GM18498 (cell line): ENCODE measurements at regions not wholly inside any gene's neighbourhood (a gene's known extent, or its start where the extent isn't known, plus 50 kb on each side); places are given as distances from the start of the nearest gene placed in this dataset.

ENCODE experiments used
- ATAC-seq: cut with Tn5 transposase; IDR thresholded peaks from one replicate; pipeline ENCODE4 v1.9.1; 2021; ENCODE audit warnings: mild to moderate bottlenecking, moderate library complexity; ENCODE audit not compliant: unreplicated experiment

GRCh38 chr3:28726840-28727239 is 378.2 kb upstream of the AZI2 start:
- ATAC-seq, result peak; percentile 82

GRCh38 chr3:28727307-28727706 is 378.7 kb upstream of the AZI2 start:
- no peak for ATAC-seq

- ATAC-seq, result no peak
Measured at GRCh38 chr3:28738425-28738824, 389.8 kb upstream of the AZI2 start.

GRCh38 chr3:28739647-28740046 is 391.0 kb upstream of the AZI2 start:
- ATAC-seq, result no peak

GRCh38 chr3:28743271-28743670 is 394.6 kb upstream of the AZI2 start:
- no peak for ATAC-seq

GRCh38 chr3:28743831-28744230 is 395.2 kb upstream of the AZI2 start:
- ATAC-seq, result no peak

- ATAC-seq, result no peak
Measured at GRCh38 chr3:28745436-28745835, 396.8 kb upstream of the AZI2 start.

GRCh38 chr3:28745916-28746617 is 397.4 kb upstream of the AZI2 start:
- ATAC-seq, result no peak

GRCh38 chr3:28746990-28747389 is 398.4 kb upstream of the AZI2 start:
- no peak for ATAC-seq

GRCh38 chr3:28751864-28752263 is 403.2 kb upstream of the AZI2 start:
- no peak for ATAC-seq

GRCh38 chr3:28752290-28752689 is 403.7 kb upstream of the AZI2 start:
- no peak for ATAC-seq

- ATAC-seq, result no peak
Measured at GRCh38 chr3:28756056-28756455, 407.4 kb upstream of the AZI2 start.

GRCh38 chr3:28758115-28758514 is 409.5 kb upstream of the AZI2 start:
- no peak for ATAC-seq

GRCh38 chr3:28761375-28761774 is 412.8 kb upstream of the AZI2 start:
- no peak for ATAC-seq

- no peak for ATAC-seq
Measured at GRCh38 chr3:28765194-28765593, 416.6 kb upstream of the AZI2 start.

GRCh38 chr3:28768439-28768838 is 419.8 kb upstream of the AZI2 start:
- ATAC-seq, result no peak

GRCh38 chr3:28777806-28778475 is 429.3 kb upstream of the AZI2 start:
- no peak for ATAC-seq

- no peak for ATAC-seq
Measured at GRCh38 chr3:28780480-28780879, 431.9 kb upstream of the AZI2 start.

- no peak for ATAC-seq
Measured at GRCh38 chr3:28781053-28781452, 432.4 kb upstream of the AZI2 start.

- ATAC-seq, result no peak
Measured at GRCh38 chr3:28786446-28786845, 437.8 kb upstream of the AZI2 start.

GRCh38 chr3:28788571-28788970 is 439.9 kb upstream of the AZI2 start:
- no peak for ATAC-seq

GRCh38 chr3:28791713-28792255 is 443.2 kb upstream of the AZI2 start:
- no peak for ATAC-seq
